DND-41 (cell line): ENCODE measurements at regions not wholly inside any gene's neighbourhood (a gene's known extent, or its start where the extent isn't known, plus 50 kb on each side); places are given as distances from the start of the nearest gene placed in this dataset.
"Not testable (repeated sequence)": the region's sequence is repeated elsewhere in the genome, so short reads cannot be mapped to it uniquely, and the experiment has no call there.

ENCODE experiments used
- ATAC-seq: fragments of 200-7000 bp; cut with Tn5 transposase; 3 replicates; pipeline ENCODE4 v1.9.1; 2021; ENCODE audit warnings: low read depth; ENCODE audit not compliant: insufficient read depth
- DNase-seq: peaks from one replicate; pipeline ENCODE4 v3.0.0-alpha.2; 2020
- H2AFZ ChIP-seq: 2 replicates; pipeline ENCODE4 v1.6.0; 2012; ENCODE audit warnings: low read depth, low read length
- H3K27ac ChIP-seq: 2 replicates; pipeline ENCODE4 v1.5.1; 2012; ENCODE audit warnings: low read length, inconsistent platforms
- H3K27me3 ChIP-seq: fragments of 200-600 bp; sonication (generic); 2 replicates; pipeline ENCODE4 v1.6.0; 2012; ENCODE audit warnings: low read length, mild to moderate bottlenecking, inconsistent platforms; ENCODE audit not compliant: insufficient read depth, poor library complexity
- H3K36me3 ChIP-seq: 2 replicates; pipeline ENCODE4 v1.5.1; 2012; ENCODE audit warnings: low read length, inconsistent platforms; ENCODE audit not compliant: insufficient read depth
- H3K4me1 ChIP-seq: 2 replicates; pipeline ENCODE4 v1.5.1; 2012; ENCODE audit warnings: mild to moderate bottlenecking, low read length; ENCODE audit not compliant: insufficient read depth
- H3K4me2 ChIP-seq: 2 replicates; pipeline ENCODE4 v1.6.0; 2012; ENCODE audit warnings: mild to moderate bottlenecking, moderate library complexity, low read length, inconsistent platforms; ENCODE audit not compliant: insufficient read depth
- H3K4me3 ChIP-seq, 2 experiments: fragments of 200-600 bp in 1 of 2; shearing (Covaris generic) in 1 of 2; 2 replicates each; pipeline ENCODE4 v1.5.1; 2012 to 2016; ENCODE audit warnings: inconsistent platforms in 2 of 2, low read length in 2 of 2, mild to moderate bottlenecking in 2 of 2, low read depth in 1 of 2, moderate library complexity in 1 of 2
- H3K79me2 ChIP-seq: 2 replicates; pipeline ENCODE4 v1.6.0; 2012; ENCODE audit warnings: low read length, inconsistent platforms; ENCODE audit not compliant: insufficient read depth
- H3K9ac ChIP-seq: 2 replicates; pipeline ENCODE4 v1.6.0; 2012; ENCODE audit warnings: low read depth, mild to moderate bottlenecking, inconsistent platforms, low read length, moderate library complexity
- H3K9me3 ChIP-seq: 2 replicates; pipeline ENCODE4 v1.5.1; 2012; ENCODE audit warnings: low read length, moderate library complexity, mild to moderate bottlenecking, inconsistent platforms; ENCODE audit not compliant: insufficient read depth, severe bottlenecking
- H4K20me1 ChIP-seq: 2 replicates; pipeline ENCODE4 v1.6.0; 2012; ENCODE audit warnings: low read length; ENCODE audit not compliant: insufficient read depth
- CTCF ChIP-seq: IDR thresholded peaks from 2 replicates; pipeline ENCODE4 v1.5.1; 2012; ENCODE audit warnings: borderline replicate concordance, low read length, moderate library complexity, mild to moderate bottlenecking; ENCODE audit not compliant: poor library complexity, severe bottlenecking; ENCODE audit errors: extremely low read depth
- EZH2 ChIP-seq: IDR thresholded peaks from 3 replicates; pipeline ENCODE4 v1.6.1; 2012; ENCODE audit warnings: borderline replicate concordance, low read depth, mild to moderate bottlenecking, moderate library complexity, low read length, inconsistent platforms; ENCODE audit not compliant: severe bottlenecking

- no peaks in the 10 kb centered on the region for H3K27me3 ChIP-seq
- DNase-seq (no peak), ATAC-seq (no peak)
- H3K79me2 ChIP-seq, result no peaks in the 10 kb centered on the region
- no peaks in the 10 kb centered on the region for H3K36me3 ChIP-seq
- no peak overlapping the region for H3K9ac ChIP-seq
- H3K4me3 ChIP-seq, result no peak overlapping the region
- H2AFZ ChIP-seq, result no peak overlapping the region
- no peak for TF ChIP-seq EZH2
- no peak for TF ChIP-seq CTCF
- no peaks in the 10 kb centered on the region for H3K4me1 ChIP-seq
- no peak overlapping the region for H3K4me2 ChIP-seq
- H3K27ac ChIP-seq, result no peak overlapping the region
- no peaks in the 10 kb centered on the region for H3K9me3 ChIP-seq
- no peaks in the 10 kb centered on the region for H4K20me1 ChIP-seq
Measured at GRCh38 chr6:155801046-155801445, 345.4 kb upstream of the NOX3 start.

GRCh38 chr6:155798876-155799275 lies 343.2 kb upstream of the NOX3 start:
- not testable (repeated sequence) for H3K9me3 ChIP-seq, H3K27me3 ChIP-seq, H3K36me3 ChIP-seq, H4K20me1 ChIP-seq, H2AFZ ChIP-seq, DNase-seq, H3K79me2 ChIP-seq, H3K4me1 ChIP-seq, H3K27ac ChIP-seq, H3K4me3 ChIP-seq, ATAC-seq, H3K4me2 ChIP-seq, H3K9ac ChIP-seq

DNA sequence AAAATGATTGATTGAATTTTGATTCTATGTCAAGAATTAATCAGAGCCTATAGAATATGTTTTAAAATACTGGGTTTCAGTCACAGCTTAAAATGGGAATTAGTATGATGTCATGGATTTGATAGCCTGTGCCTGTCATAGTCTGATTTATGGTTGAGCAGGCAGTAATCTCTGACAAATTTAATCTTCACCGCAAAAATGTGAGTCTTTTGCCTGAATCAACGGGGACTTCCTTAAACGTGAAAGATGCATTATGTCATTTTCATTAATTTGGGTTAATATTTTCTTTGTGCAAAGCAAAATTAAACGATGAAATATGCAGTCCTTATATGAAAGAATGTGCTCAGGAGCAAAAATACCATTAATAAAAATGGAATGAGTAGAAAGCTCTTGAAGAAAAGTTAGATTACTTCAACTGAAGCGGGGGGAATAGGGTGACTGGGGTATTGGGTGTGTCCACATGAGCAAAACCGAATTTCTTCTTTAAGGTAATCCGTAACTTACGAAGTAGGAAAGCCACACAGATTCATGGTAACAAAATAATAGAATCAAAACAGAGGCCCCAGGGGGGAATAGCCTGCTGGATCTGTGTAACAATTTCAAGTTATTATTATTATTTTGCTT lies 339.6 kb upstream of the NOX3 start:
- DNase-seq (no peak), ATAC-seq (no peak)
- TF ChIP-seq CTCF (no peak), EZH2 (no peak)

GRCh38 chr6:155791891-155792290 lies 336.3 kb upstream of the NOX3 start:
- Histone ChIP-seq H3K27me3 (no peaks in the 10 kb centered on the region), H3K4me3 (no peak overlapping the region), H3K4me2 (no peak overlapping the region), H4K20me1 (no peaks in the 10 kb centered on the region), H2AFZ (no peak overlapping the region), H3K9me3 (no peaks in the 10 kb centered on the region), H3K9ac (no peak overlapping the region), H3K79me2 (no peaks in the 10 kb centered on the region), H3K4me1 (no peaks in the 10 kb centered on the region), H3K27ac (no peak overlapping the region), H3K36me3 (no peaks in the 10 kb centered on the region)
- no peak for TF ChIP-seq CTCF
- TF ChIP-seq EZH2, result no peak
- ATAC-seq (no peak), DNase-seq (no peak)

More for the DNA sequence above, 339.6 kb upstream of the NOX3 start:
- no peak overlapping the region for H3K4me2 ChIP-seq
- H3K9me3 ChIP-seq, result no peaks in the 10 kb centered on the region
- no peaks in the 10 kb centered on the region for H3K4me1 ChIP-seq
- H3K27me3 ChIP-seq, result no peaks in the 10 kb centered on the region
- no peak overlapping the region for H3K9ac ChIP-seq
- H3K36me3 ChIP-seq, result no peaks in the 10 kb centered on the region
- H3K79me2 ChIP-seq, result no peaks in the 10 kb centered on the region
- H3K4me3 ChIP-seq, result no peak overlapping the region
- no peaks in the 10 kb centered on the region for H4K20me1 ChIP-seq
- H2AFZ ChIP-seq, result no peak overlapping the region
- no peak overlapping the region for H3K27ac ChIP-seq
